Large intestine (tissue), 3 donors: ENCODE measurements at regions not wholly inside any gene's neighbourhood (a gene's known extent, or its start where the extent isn't known, plus 50 kb on each side); places are given as distances from the start of the nearest gene placed in this dataset.
"Not testable (repeated sequence)": the region's sequence is repeated elsewhere in the genome, so short reads cannot be mapped to it uniquely, and the experiment has no call there.

Source experiments
- DNase-seq, 2 donors: peaks; one replicate each; pipeline versions ENCODE4 v3.0.0 to v3.0.0-alpha.2; 2013
- H3K27ac ChIP-seq: one replicate; pipeline ENCODE4 v1.5.1; 2013; ENCODE audit warnings: low read length
- H3K27me3 ChIP-seq: 2 replicates; pipeline ENCODE4 v1.6.1; 2013; ENCODE audit warnings: low read length; ENCODE audit not compliant: control insufficient read depth, insufficient read depth
- H3K36me3 ChIP-seq: 2 replicates; pipeline ENCODE4 v1.6.1; 2013; ENCODE audit warnings: low read length; ENCODE audit not compliant: control insufficient read depth, insufficient read depth
- H3K4me1 ChIP-seq: one replicate; pipeline ENCODE4 v1.6.1; 2013; ENCODE audit warnings: low read length; ENCODE audit not compliant: control insufficient read depth, insufficient read depth
- H3K4me3 ChIP-seq: one replicate; pipeline ENCODE4 v1.5.1; 2013; ENCODE audit warnings: low read length
- H3K9me3 ChIP-seq: one replicate; pipeline ENCODE4 v1.6.1; 2013; ENCODE audit warnings: mild to moderate bottlenecking, low read depth, low read length, moderate library complexity; ENCODE audit not compliant: control insufficient read depth
- WGBS: methylation state at CpG from one replicate; pipeline ENCODE4 v1.1.5; 2013; ENCODE audit warnings: low lambda C conversion rate; ENCODE audit not compliant: insufficient coverage; 5-methylcytosine and 5-hydroxymethylcytosine counted together

GRCh38 chr2:121064186-121064585 is 220.8 kb downstream of the TFCP2L1 start:
- H3K36me3 ChIP-seq, result no peaks in the 10 kb centered on the region
- H3K27ac ChIP-seq, result no peak overlapping the region
- no peak for DNase-seq
- H3K4me3 ChIP-seq, result no peak overlapping the region
- H3K4me1 ChIP-seq, result no peaks in the 10 kb centered on the region
- no peaks in the 10 kb centered on the region for H3K9me3 ChIP-seq
- peaks cover 47% of the 10 kb centered on the region for H3K27me3 ChIP-seq
- 90% methylated on average over 2 of the region's 12 CpGs for WGBS

GRCh38 chr2:121065239-121065638 is 219.8 kb downstream of the TFCP2L1 start:
- no CpG with 5 or more reads among the region's 5 CpGs for WGBS
- Histone ChIP-seq H3K9me3 (no peaks in the 10 kb centered on the region), H3K27ac (no peak overlapping the region), H3K36me3 (no peaks in the 10 kb centered on the region), H3K4me3 (no peak overlapping the region), H3K4me1 (no peaks in the 10 kb centered on the region), H3K27me3 (peaks cover 48% of the 10 kb centered on the region)
- DNase-seq, result no peak

- Histone ChIP-seq H3K4me3 (no peak overlapping the region), H3K36me3 (no peaks in the 10 kb centered on the region), H3K9me3 (no peaks in the 10 kb centered on the region), H3K27ac (no peak overlapping the region), H3K4me1 (no peaks in the 10 kb centered on the region), H3K27me3 (peaks cover 56% of the 10 kb centered on the region)
- WGBS, result no CpG with 5 or more reads among the region's 6 CpGs
- no peak for DNase-seq
Measured at GRCh38 chr2:121066526-121066925, 218.5 kb downstream of the TFCP2L1 start.

GRCh38 chr2:121068851-121069250 is 216.2 kb downstream of the TFCP2L1 start:
- Histone ChIP-seq H3K27me3 (peaks cover 53% of the 10 kb centered on the region), H3K4me3 (no peak overlapping the region), H3K4me1 (no peaks in the 10 kb centered on the region), H3K27ac (no peak overlapping the region), H3K36me3 (no peaks in the 10 kb centered on the region), H3K9me3 (no peaks in the 10 kb centered on the region)
- no peak for DNase-seq
- WGBS, result no CpG with 5 or more reads among the region's 7 CpGs

GRCh38 chr2:121069434-121069969 is 215.5 kb downstream of the TFCP2L1 start:
- DNase-seq, result no peak
- Histone ChIP-seq H3K27me3 (peaks cover 54% of the 10 kb centered on the region), H3K4me3 (no peak overlapping the region), H3K4me1 (peaks cover 1% of the 10 kb centered on the region), H3K36me3 (no peaks in the 10 kb centered on the region), H3K9me3 (no peaks in the 10 kb centered on the region), H3K27ac (no peak overlapping the region)
- 100% methylated on average over 2 of the region's 18 CpGs for WGBS

GRCh38 chr2:121070061-121070460 is 214.9 kb downstream of the TFCP2L1 start:
- not testable (repeated sequence) for H3K9me3 ChIP-seq, H3K4me3 ChIP-seq, H3K27ac ChIP-seq, DNase-seq, H3K4me1 ChIP-seq, H3K36me3 ChIP-seq
- peaks cover 60% of the 10 kb centered on the region for H3K27me3 ChIP-seq
- WGBS, result no CpG with 5 or more reads among the region's 11 CpGs

DNA sequence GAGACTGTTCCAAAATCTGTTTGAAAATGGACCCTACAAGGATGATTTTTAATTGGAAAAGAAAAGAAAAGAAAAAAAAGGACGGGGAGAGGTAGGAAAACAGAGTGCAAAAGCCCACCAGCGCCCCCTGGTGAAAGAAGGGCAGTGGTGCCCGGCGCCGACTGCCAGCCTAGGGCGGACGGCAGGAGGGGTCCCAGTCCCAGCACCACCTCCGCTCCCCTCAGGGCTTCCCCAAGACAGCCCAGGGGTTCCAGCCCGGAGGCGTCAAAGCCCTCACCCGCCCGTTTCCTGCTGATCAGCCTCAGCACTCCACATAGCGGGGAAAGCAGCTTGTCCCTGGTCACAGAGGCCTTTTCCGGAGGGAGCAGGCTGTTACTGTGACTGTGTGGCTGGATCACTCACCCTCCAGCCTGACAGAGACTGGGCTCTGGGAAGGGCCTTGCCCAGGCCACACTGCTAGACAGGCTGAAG is 213.9 kb downstream of the TFCP2L1 start:
- no peak overlapping the region for H3K27ac ChIP-seq
- peaks cover 70% of the 10 kb centered on the region for H3K27me3 ChIP-seq
- H3K4me1 ChIP-seq, result peaks cover 11% of the 10 kb centered on the region
- DNase-seq, result peak in 1 of 2 donors; percentile 37
- no peak overlapping the region for H3K4me3 ChIP-seq
- no peaks in the 10 kb centered on the region for H3K9me3 ChIP-seq
- no peaks in the 10 kb centered on the region for H3K36me3 ChIP-seq
- no CpG with 5 or more reads among the region's 14 CpGs for WGBS

GRCh38 chr2:121072784-121073183 is 212.2 kb downstream of the TFCP2L1 start:
- no CpG with 5 or more reads among the region's 13 CpGs for WGBS
- Histone ChIP-seq H3K27me3 (peaks cover 81% of the 10 kb centered on the region), H3K27ac (no peak overlapping the region), H3K36me3 (no peaks in the 10 kb centered on the region), H3K9me3 (no peaks in the 10 kb centered on the region), H3K4me1 (peaks cover 12% of the 10 kb centered on the region), H3K4me3 (no peak overlapping the region)
- DNase-seq, result no peak

GRCh38 chr2:121073320-121074210 is 211.4 kb downstream of the TFCP2L1 start:
- no CpG with 5 or more reads among the region's 26 CpGs for whole genome bisulfite sequencing
- no peaks in the 10 kb centered on the region for H3K36me3 ChIP-seq
- H3K9me3 ChIP-seq, result no peaks in the 10 kb centered on the region
- H3K27ac ChIP-seq, result no peak overlapping the region
- DNase-seq, result no peak
- peaks cover 12% of the 10 kb centered on the region for H3K4me1 ChIP-seq
- peaks cover 83% of the 10 kb centered on the region for H3K27me3 ChIP-seq
- H3K4me3 ChIP-seq, result no peak overlapping the region

DNA sequence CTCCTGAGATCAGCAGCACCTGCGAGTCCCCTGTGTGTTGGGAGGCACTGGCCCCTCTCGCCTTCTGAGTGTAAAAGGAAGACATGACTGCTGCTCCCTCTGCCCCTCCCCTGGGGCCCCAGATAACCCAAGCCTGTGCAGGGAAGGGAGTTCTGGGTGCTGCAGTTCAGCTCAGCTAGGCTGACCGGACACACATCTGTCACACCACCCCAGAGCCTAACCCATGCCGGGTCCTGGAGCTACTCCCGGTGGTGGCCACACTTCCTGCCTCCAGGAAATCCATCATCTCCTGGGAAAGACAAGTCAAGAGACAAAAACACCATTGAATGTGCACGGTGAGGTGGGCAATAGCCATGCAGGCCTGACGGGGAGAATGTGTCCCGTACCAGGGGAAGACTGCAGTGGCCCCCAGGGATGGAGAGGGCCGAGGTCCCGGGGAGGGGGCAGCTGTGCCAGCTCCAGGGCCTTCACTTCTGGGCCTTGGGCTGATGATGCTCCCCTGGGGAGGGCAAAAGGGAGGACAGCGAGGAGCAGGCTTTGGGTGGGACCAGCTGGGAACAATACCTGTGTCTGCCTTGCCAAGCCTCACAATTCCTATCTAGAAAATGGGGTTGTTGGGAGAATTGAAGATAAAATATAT is 210.6 kb downstream of the TFCP2L1 start:
- Histone ChIP-seq H3K9me3 (no peaks in the 10 kb centered on the region), H3K27me3 (peaks cover 80% of the 10 kb centered on the region)
- WGBS, result no CpG with 5 or more reads among the region's 11 CpGs

More for the DNA sequence above, 210.6 kb downstream of the TFCP2L1 start:
- H3K4me1 ChIP-seq, result peaks cover 12% of the 10 kb centered on the region
- DNase-seq, result no peak
- H3K27ac ChIP-seq, result no peak overlapping the region
- no peak overlapping the region for H3K4me3 ChIP-seq
- H3K36me3 ChIP-seq, result no peaks in the 10 kb centered on the region
